ENCODE measurements at regions not wholly inside any gene's neighbourhood (a gene's known extent, or its start where the extent isn't known, plus 50 kb on each side); places are given as distances from the start of the nearest gene placed in this dataset.

GRCh38 chr7:24341691-24342413 lies 57.9 kb downstream of the NPY start:
- no peak for DNase-seq (ENCODE audit: extremely low read depth in 1 of 11, low read depth in 9 of 11, low spot score in 4 of 11)

- no peak for DNase-seq (ENCODE audit: extremely low read depth in 1 of 11, low read depth in 9 of 11, low spot score in 4 of 11)
These were observed 59.6 kb downstream of the NPY start for GRCh38 chr7:24343614-24344013.

- peak in 1 of 11 donors; percentile 3 for DNase-seq (ENCODE audit: extremely low read depth in 1 of 11, low read depth in 9 of 11, low spot score in 4 of 11)
These were observed 62.1 kb downstream of the NPY start for GRCh38 chr7:24346129-24346528.

GRCh38 chr7:24346716-24347115 lies 62.7 kb downstream of the NPY start:
- no peak for DNase-seq (ENCODE audit: extremely low read depth in 1 of 11, low read depth in 9 of 11, low spot score in 4 of 11)

GRCh38 chr7:24349339-24349738 lies 65.3 kb downstream of the NPY start:
- DNase-seq (ENCODE audit: extremely low read depth in 1 of 11, low read depth in 9 of 11, low spot score in 4 of 11): no peak

- DNase-seq (ENCODE audit: extremely low read depth in 1 of 11, low read depth in 9 of 11, low spot score in 4 of 11): no peak
These were observed 70.5 kb downstream of the NPY start for GRCh38 chr7:24354456-24354855.

- no peak for DNase-seq (ENCODE audit: extremely low read depth in 1 of 11, low read depth in 9 of 11, low spot score in 4 of 11)
These were observed 72.9 kb downstream of the NPY start for GRCh38 chr7:24356718-24357386.

- DNase-seq (ENCODE audit: extremely low read depth in 1 of 11, low read depth in 9 of 11, low spot score in 4 of 11): no peak
These were observed 77.0 kb downstream of the NPY start for GRCh38 chr7:24361001-24361400.

- DNase-seq (ENCODE audit: extremely low read depth in 1 of 11, low read depth in 9 of 11, low spot score in 4 of 11): no peak
These were observed 81.6 kb downstream of the NPY start for GRCh38 chr7:24365606-24366005.

- no peak for DNase-seq (ENCODE audit: extremely low read depth in 1 of 11, low read depth in 9 of 11, low spot score in 4 of 11)
These were observed 82.9 kb downstream of the NPY start for GRCh38 chr7:24366876-24367275.

- DNase-seq (ENCODE audit: extremely low read depth in 1 of 11, low read depth in 9 of 11, low spot score in 4 of 11): no peak
These were observed 84.2 kb downstream of the NPY start for GRCh38 chr7:24368161-24368560.

- DNase-seq (ENCODE audit: extremely low read depth in 1 of 11, low read depth in 9 of 11, low spot score in 4 of 11): no peak
These were observed 86.6 kb downstream of the NPY start for GRCh38 chr7:24370541-24370940.

GRCh38 chr7:24372961-24373955 lies 89.3 kb downstream of the NPY start:
- no peak for DNase-seq (ENCODE audit: extremely low read depth in 1 of 11, low read depth in 9 of 11, low spot score in 4 of 11)

- no peak for DNase-seq (ENCODE audit: extremely low read depth in 1 of 11, low read depth in 9 of 11, low spot score in 4 of 11)
These were observed 95.1 kb downstream of the NPY start for GRCh38 chr7:24378871-24379616.

GRCh38 chr7:24381894-24382505 lies 98.0 kb downstream of the NPY start:
- DNase-seq (ENCODE audit: extremely low read depth in 1 of 11, low read depth in 9 of 11, low spot score in 4 of 11): peak in 2 of 11 donors; percentile 13

GRCh38 chr7:24383055-24383454 lies 99.1 kb downstream of the NPY start:
- DNase-seq (ENCODE audit: extremely low read depth in 1 of 11, low read depth in 9 of 11, low spot score in 4 of 11): no peak

GRCh38 chr7:24384362-24385030 lies 100.5 kb downstream of the NPY start:
- no peak for DNase-seq (ENCODE audit: extremely low read depth in 1 of 11, low read depth in 9 of 11, low spot score in 4 of 11)

- DNase-seq (ENCODE audit: extremely low read depth in 1 of 11, low read depth in 9 of 11, low spot score in 4 of 11): no peak
These were observed 104.2 kb downstream of the NPY start for GRCh38 chr7:24388212-24388611.
